Activated T-cell treated with anti-CD3 and anti-CD28 coated beads, Interleukin-2, amount 50 U/mL, for 1 hour (primary cell): ENCODE measurements at regions not wholly inside any gene's neighbourhood (a gene's known extent, or its start where the extent isn't known, plus 50 kb on each side); places are given as distances from the start of the nearest gene placed in this dataset.

Experiments used
- DNase-seq: peaks from one replicate; pipeline ENCODE4 v3.0.0-alpha.2; 2020

DNA sequence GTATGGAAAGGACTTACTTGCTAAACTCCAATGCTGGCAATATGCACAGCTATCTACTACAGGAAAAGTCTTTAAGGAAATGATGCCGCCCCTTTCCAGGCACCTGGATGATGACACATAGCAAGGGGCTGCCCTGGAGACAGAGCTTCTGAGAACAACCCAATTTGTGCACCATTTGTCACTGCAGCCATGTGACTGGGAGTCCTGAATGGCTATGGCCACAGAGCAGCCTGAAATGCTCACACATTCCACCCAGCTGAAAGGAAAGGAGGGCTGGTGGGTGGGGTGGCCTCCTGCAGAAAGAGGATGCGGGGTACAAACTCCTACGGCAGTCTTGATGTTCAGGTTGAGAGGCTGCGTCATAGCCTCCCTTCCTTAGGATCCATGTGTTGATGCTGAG lies 70.1 kb upstream of the FSTL4 start:
- DNase-seq = no peak

DNA sequence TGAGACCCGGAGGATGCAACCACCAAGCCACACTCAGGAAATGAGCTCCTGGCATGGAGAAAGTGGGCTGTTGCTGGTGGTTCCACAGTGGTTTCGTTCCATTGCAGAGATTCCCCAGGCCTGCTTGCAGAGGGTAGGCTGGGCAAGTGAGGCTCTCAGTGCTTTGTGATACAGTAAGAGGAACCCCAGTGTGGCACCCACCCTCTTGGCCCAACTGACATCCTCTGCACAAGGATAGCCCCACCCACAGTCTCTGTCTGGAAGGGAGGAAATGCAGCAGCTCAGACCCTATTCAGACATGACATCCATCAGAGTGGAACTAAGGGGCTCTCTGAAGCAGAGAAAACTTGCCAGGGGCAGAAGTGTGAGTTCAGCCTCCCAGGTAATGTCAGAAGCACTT lies 69.6 kb upstream of the FSTL4 start:
- no peak for DNase-seq

DNA sequence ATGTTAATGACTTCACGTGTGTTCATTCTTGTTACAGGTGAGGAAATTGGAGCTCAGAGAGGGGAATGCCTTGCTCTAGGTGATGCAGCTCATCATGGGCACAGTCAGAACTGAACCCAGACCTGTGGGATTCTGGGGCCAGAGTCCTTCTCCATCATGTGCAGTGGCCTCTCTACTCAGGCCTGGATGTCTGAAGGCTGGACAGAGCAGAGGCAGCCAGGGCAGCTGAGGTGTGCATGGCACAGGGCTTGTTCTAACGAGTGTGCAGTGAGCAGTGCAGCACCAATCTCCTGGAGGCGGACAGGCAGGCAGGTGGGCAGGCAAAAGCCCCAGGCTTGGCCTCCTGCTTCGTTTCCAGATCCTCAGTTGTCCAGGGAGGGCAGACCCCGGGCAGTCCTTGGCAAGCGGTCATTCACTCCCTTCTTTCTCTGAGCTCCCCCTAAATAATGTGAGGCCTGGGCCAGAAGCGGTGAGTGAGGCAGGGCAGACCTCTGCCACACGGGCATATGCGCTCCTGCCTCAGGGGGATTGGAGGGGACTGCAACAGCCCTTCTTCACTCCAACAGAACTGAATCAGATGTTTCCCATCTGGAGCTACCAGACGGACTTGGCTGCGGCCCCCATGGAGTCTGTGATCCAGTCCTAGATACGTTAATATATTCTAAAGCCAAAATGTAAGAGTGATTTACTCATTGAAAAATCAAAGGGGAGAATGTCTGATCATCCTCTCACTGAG lies 68.7 kb upstream of the FSTL4 start:
- no peak for DNase-seq

- no peak for DNase-seq
These were observed 67.2 kb upstream of the FSTL4 start for GRCh38 chr5:133679534-133679933.

- no peak for DNase-seq
These were observed 63.2 kb upstream of the FSTL4 start for GRCh38 chr5:133675376-133676154.

- DNase-seq = no peak
These were observed 58.0 kb upstream of the FSTL4 start for GRCh38 chr5:133670336-133670735.

DNA sequence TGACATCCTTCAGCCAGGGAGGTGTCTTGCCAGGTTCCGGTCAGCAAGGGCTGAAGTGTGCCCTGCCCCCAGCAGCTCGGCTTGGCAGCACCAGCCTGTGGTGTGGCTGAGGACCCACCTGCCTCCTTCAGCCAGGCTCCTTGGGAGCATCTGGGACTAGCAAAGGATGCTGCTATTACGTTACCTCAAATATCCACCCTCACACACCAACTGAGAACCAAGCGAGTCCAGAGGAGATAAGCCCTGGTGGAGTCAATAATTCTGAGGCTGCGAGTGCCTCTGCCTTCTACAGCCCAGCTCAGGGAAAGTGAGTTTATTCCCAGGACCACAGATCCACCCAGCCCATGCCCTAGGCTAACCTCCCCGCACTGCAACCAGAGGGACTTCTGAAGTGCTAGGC lies 57.1 kb upstream of the FSTL4 start:
- no peak for DNase-seq

GRCh38 chr5:133668458-133668857 lies 56.1 kb upstream of the FSTL4 start:
- no peak for DNase-seq

GRCh38 chr5:133667217-133667616 lies 54.9 kb upstream of the FSTL4 start:
- DNase-seq = no peak

GRCh38 chr5:133665571-133665970 lies 53.2 kb upstream of the FSTL4 start:
- DNase-seq = no peak

DNA sequence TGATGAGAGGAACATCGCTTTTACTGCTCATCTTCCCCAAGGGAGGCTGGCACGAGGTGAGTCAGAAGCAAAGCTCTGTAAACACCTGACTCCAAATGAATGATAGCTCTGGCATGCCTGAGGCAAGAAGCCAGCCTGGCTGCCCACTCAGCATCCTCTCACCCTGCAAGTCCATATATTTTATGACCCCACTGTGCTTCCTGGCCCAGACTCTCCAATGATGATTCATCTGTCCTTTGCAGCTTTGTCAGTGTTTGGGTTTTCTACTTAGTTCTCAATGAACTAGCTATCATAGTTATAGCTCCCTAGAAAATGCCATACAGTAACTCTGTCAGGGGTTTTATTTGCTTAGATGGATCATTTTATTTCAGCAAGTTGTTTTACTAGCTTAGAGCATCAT lies 52.1 kb upstream of the FSTL4 start:
- no peak for DNase-seq

GRCh38 chr5:133663397-133664054 lies 51.2 kb upstream of the FSTL4 start:
- DNase-seq = no peak

GRCh38 chr5:133662578-133662977 lies 50.2 kb upstream of the FSTL4 start:
- DNase-seq = no peak
